Transverse colon (tissue), 4 donors: ENCODE measurements at regions not wholly inside any gene's neighbourhood (a gene's known extent, or its start where the extent isn't known, plus 50 kb on each side); places are given as distances from the start of the nearest gene placed in this dataset.

ENCODE experiments used
- CTCF ChIP-seq, 5 experiments: fragments of 200-600 bp in 3 of 5; fragments of 450-650 bp in 2 of 5; sonication (generic) in 3 of 5; IDR thresholded peaks; 1 replicate in 2 of 5; 2 replicates in 3 of 5; pipeline ENCODE4 v1.5.1; 2016 to 2017; ENCODE audit warnings: antibody characterized with exemption in 5 of 5, inconsistent platforms in 3 of 5, mild to moderate bottlenecking in 2 of 5, moderate library complexity in 1 of 5
- EP300 ChIP-seq: sonication (generic); formaldehyde crosslinking; IDR thresholded peaks from one replicate; pipeline ENCODE4 v1.6.1; 2017; ENCODE audit warnings: antibody characterized with exemption, low read depth
- POLR2AphosphoS5 ChIP-seq, 3 donors: sonication (generic); formaldehyde crosslinking; IDR thresholded peaks; one replicate each; pipeline ENCODE4 v1.6.1; 2016; ENCODE audit warnings: antibody characterized with exemption in 3 of 3

DNA sequence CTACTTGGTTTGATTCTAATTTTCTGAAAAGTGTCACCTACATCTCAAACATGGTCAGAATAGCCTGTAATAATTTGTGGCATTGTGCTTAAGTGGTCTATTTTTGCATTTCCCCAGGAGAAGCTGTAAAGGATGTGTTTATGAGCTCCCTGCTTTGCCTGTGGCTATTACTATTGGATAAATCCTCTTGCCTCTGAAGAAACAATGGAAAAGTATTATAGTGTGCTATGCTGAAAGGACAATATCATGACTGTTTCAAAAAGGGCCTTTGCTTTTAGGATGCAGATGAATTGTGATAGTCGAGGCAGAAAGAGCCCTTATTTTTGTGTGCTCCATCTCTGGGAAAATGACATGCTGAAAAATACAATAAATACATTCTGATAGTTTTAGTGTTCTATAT is 94.1 kb upstream of the ARMC3 start:
- TF ChIP-seq CTCF (IDR thresholded peaks at IDR 0.05) (no peak), POLR2AphosphoS5 (IDR thresholded peaks at IDR 0.05) (no peak), EP300 (no peak)
